ENCODE measurements at regions not wholly inside any gene's neighbourhood (a gene's known extent, or its start where the extent isn't known, plus 50 kb on each side); places are given as distances from the start of the nearest gene placed in this dataset.

DNA sequence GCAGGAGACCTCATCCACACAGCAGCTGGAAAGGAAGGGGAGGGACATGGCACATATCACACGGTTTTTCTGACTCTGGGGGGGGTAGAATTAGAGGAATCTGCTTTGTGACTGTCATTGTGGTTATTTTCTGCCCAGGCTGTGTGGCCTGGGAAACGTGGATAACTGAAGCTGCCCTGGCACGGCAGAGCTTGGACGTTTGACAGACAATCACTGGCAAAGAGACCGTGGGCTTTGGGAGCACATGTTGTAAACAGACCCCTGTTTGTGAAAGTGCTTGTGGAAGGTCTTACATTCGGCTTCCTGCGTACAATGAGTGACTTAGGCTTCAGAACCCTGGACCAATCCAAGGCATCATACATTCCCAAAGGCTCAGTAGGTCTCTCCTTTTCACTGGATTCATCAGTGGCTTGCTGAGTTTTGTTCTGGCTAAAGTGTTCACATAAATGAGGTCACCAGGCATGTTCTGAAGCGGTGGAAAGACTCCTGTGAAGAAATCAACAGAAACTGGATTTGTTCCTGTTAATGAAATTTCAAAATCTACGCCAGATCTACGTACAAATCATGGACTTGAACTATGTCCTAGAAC is 188.2 kb downstream of the TEX36 start:
- Mint-ChIP-seq H3K4me3 (ENCODE audit: unreplicated experiment) (no peak overlapping the region), H3K27ac (ENCODE audit: unreplicated experiment) (no peak overlapping the region), H3K4me1 (ENCODE audit: unreplicated experiment) (peaks cover 10% of the 10 kb centered on the region), H3K36me3 (ENCODE audit: low read depth, unreplicated experiment) (no peaks in the 10 kb centered on the region), H3K27me3 (ENCODE audit: unreplicated experiment) (peaks cover 3% of the 10 kb centered on the region), H3K9me3 (ENCODE audit: unreplicated experiment) (no peaks in the 10 kb centered on the region)
- TF ChIP-seq, protein P1, sequence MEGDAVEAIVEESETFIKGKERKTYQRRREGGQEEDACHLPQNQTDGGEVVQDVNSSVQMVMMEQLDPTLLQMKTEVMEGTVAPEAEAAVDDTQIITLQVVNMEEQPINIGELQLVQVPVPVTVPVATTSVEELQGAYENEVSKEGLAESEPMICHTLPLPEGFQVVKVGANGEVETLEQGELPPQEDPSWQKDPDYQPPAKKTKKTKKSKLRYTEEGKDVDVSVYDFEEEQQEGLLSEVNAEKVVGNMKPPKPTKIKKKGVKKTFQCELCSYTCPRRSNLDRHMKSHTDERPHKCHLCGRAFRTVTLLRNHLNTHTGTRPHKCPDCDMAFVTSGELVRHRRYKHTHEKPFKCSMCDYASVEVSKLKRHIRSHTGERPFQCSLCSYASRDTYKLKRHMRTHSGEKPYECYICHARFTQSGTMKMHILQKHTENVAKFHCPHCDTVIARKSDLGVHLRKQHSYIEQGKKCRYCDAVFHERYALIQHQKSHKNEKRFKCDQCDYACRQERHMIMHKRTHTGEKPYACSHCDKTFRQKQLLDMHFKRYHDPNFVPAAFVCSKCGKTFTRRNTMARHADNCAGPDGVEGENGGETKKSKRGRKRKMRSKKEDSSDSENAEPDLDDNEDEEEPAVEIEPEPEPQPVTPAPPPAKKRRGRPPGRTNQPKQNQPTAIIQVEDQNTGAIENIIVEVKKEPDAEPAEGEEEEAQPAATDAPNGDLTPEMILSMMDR (IDR thresholded peaks at IDR 0.05; ENCODE audit: unreplicated experiment) = no peak
- no peak for DNase-seq (ENCODE audit: low spot score)

- no peak overlapping the region for H3K4me3 Mint-ChIP-seq (ENCODE audit: unreplicated experiment)
- peaks cover 12% of the 10 kb centered on the region for H3K4me1 Mint-ChIP-seq (ENCODE audit: unreplicated experiment)
- H3K27ac Mint-ChIP-seq (ENCODE audit: unreplicated experiment) = no peak overlapping the region
- DNase-seq (ENCODE audit: low spot score) = no peak
- TF ChIP-seq, protein P1 (IDR thresholded peaks at IDR 0.05; ENCODE audit: unreplicated experiment) = no peak
- H3K9me3 Mint-ChIP-seq (ENCODE audit: unreplicated experiment) = no peaks in the 10 kb centered on the region
- peaks cover 1% of the 10 kb centered on the region for H3K27me3 Mint-ChIP-seq (ENCODE audit: unreplicated experiment)
- no peaks in the 10 kb centered on the region for H3K36me3 Mint-ChIP-seq (ENCODE audit: low read depth, unreplicated experiment)
Measured at GRCh38 chr10:125491381-125491780, 191.6 kb downstream of the TEX36 start.

DNA sequence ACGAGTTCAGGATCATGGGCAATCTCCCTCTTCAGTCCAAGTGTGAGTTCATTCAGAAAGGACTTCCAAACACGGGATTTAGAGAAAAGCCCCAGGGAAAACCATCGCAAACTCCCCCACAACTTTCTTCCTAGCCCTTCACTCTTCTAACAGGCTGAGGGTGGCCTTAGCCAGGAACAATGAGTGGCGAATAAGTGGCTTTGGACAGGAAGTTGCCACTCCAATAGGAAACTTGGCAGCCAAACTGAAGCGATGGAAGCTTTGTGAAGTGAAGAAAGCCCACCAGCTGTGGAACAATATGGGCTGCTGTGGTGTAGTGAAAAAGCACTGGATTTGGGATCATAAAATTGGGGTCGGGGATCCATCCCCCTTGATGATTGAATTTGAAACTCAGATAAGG is 193.2 kb downstream of the TEX36 start:
- peak; percentile 9 for DNase-seq (ENCODE audit: low spot score)
- H3K4me1 Mint-ChIP-seq (ENCODE audit: unreplicated experiment) = peaks cover 12% of the 10 kb centered on the region
- no peaks in the 10 kb centered on the region for H3K9me3 Mint-ChIP-seq (ENCODE audit: unreplicated experiment)
- H3K27me3 Mint-ChIP-seq (ENCODE audit: unreplicated experiment) = peaks cover 4% of the 10 kb centered on the region
- no peak overlapping the region for H3K4me3 Mint-ChIP-seq (ENCODE audit: unreplicated experiment)
- no peak overlapping the region for H3K27ac Mint-ChIP-seq (ENCODE audit: unreplicated experiment)
- TF ChIP-seq, protein P1 (IDR thresholded peaks at IDR 0.05; ENCODE audit: unreplicated experiment) = no peak
- no peaks in the 10 kb centered on the region for H3K36me3 Mint-ChIP-seq (ENCODE audit: low read depth, unreplicated experiment)

DNA sequence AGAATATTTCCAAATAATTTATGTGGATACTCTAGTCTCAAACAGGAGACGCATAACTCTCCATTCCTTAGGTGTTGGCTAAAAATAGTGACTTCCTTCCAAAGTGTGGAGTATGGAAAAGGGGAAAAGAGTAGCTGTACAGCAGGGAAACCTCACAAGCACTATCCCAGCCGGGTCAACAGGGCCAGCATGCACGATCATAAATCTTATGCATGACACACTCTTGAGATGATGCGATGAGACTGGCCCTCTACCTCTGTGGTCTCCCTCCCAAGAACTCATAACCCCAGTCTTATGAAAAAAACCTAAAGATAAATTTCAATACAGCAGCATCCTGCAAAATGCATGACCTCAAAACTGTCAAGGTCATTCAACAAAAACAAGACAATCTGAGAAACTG is 197.3 kb downstream of the TEX36 start:
- Mint-ChIP-seq H3K4me1 (ENCODE audit: unreplicated experiment) (peaks cover 6% of the 10 kb centered on the region), H3K27me3 (ENCODE audit: unreplicated experiment) (peaks cover 2% of the 10 kb centered on the region), H3K36me3 (ENCODE audit: low read depth, unreplicated experiment) (no peaks in the 10 kb centered on the region), H3K4me3 (ENCODE audit: unreplicated experiment) (no peak overlapping the region), H3K9me3 (ENCODE audit: unreplicated experiment) (no peaks in the 10 kb centered on the region), H3K27ac (ENCODE audit: unreplicated experiment) (no peak overlapping the region)
- DNase-seq (ENCODE audit: low spot score) = no peak
- TF ChIP-seq, protein P1 (IDR thresholded peaks at IDR 0.05; ENCODE audit: unreplicated experiment) = no peak

GRCh38 chr10:125484035-125484732 is 198.8 kb downstream of the TEX36 start:
- Mint-ChIP-seq H3K9me3 (ENCODE audit: unreplicated experiment) (no peaks in the 10 kb centered on the region), H3K27ac (ENCODE audit: unreplicated experiment) (no peak overlapping the region), H3K4me3 (ENCODE audit: unreplicated experiment) (no peak overlapping the region), H3K27me3 (ENCODE audit: unreplicated experiment) (peaks cover 7% of the 10 kb centered on the region), H3K4me1 (ENCODE audit: unreplicated experiment) (peaks cover 4% of the 10 kb centered on the region), H3K36me3 (ENCODE audit: low read depth, unreplicated experiment) (no peaks in the 10 kb centered on the region)
- no peak for DNase-seq (ENCODE audit: low spot score)
- TF ChIP-seq, protein P1 (IDR thresholded peaks at IDR 0.05; ENCODE audit: unreplicated experiment) = no peak

Data from endothelial cell (in vitro differentiated cells).